Skeletal muscle cell (primary cell): ENCODE measurements at regions not wholly inside any gene's neighbourhood (a gene's known extent, or its start where the extent isn't known, plus 50 kb on each side); places are given as distances from the start of the nearest gene placed in this dataset.

ENCODE experiments used
- DNase-seq: peaks from one replicate; pipeline ENCODE4 v3.0.0-alpha.2; 2010; ENCODE audit warnings: low read depth
- H3K4me3 ChIP-seq: 2 replicates; pipeline ENCODE4 v1.5.1; 2011; ENCODE audit warnings: low read depth, mild to moderate bottlenecking, control low read depth, low read length, moderate library complexity

GRCh38 chr18:24763765-24764513 lies 303.5 kb downstream of the HRH4 start:
- DNase-seq = peak; percentile 64

DNA sequence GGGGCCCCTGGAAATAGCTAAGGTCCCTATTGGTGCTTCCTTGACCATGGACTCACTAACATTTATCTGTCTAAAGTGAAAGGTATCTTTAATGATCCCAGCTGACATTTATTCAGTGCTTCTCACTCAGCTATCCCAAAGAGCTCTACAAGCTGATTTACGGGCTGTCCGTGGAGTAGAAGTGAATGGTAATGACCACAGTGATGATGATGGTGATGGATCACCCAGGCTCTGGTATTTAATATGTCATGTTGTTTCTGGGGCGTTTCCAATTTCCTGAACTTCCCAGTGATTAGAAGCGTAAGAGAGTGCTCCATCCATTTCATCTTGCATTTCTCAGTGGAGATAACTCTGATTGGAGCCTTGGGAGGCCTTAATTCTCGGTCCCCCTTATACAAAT lies 304.3 kb downstream of the HRH4 start:
- DNase-seq = peak; percentile 26
- no peak overlapping the region for H3K4me3 ChIP-seq

More at GRCh38 chr18:24763765-24764513, 303.5 kb downstream of the HRH4 start:
- H3K4me3 ChIP-seq = no peak overlapping the region

DNA sequence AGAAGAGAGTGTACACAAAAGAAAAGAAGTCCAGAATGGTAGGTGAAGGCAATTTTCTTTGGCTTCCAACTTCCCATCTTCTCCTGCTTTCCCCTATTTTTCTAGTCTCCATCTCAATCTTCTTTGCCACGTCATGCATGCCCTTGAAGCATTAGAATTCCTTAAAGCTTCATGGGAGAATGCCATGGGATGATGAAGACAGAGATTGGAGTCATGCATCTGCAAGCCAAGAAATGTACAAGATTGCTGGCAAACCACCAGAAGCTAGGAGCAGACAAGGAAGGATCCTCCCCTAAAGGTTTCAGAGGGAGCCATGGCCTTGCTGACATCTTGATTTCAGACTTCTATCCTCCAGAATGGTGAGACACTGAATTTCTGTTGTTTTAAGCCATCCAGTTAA lies 305.9 kb downstream of the HRH4 start:
- peak; percentile 32 for DNase-seq

DNA sequence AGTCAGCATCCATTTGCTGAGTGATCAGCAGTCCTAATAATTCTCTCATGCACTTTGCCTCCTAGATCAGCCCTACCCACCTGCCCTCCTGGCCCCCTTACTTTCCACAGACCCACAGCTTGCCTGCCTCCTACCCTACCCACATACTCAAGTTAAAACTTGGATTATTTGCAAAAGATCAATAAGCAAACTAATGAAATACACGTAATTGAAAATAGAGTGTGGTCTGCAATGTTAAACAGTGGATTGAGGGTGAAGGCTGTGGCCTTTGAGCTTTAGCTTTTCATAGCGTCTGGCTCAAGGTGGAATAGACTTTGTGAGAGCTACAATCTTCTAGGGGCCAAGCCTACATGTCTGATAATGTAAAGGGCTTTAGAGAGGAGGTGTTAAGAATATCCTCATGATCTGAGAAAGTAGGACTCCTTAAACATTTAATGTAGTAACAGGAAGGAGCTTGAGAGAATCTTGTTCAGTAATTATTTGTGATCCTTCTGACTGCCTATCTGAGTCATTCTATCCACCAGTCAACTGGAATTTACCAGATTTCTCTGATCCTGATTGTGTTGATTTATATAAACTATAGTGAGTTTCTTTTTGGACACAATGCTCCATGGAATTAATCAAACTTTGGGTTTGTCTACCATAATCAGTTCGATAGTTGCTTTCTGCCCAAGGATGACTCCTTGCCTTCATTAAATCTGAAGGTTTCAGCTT lies 310.0 kb downstream of the HRH4 start:
- DNase-seq = no peak
- H3K4me3 ChIP-seq = no peak overlapping the region

More for the DNA sequence above, 305.9 kb downstream of the HRH4 start:
- H3K4me3 ChIP-seq = no peak overlapping the region

DNA sequence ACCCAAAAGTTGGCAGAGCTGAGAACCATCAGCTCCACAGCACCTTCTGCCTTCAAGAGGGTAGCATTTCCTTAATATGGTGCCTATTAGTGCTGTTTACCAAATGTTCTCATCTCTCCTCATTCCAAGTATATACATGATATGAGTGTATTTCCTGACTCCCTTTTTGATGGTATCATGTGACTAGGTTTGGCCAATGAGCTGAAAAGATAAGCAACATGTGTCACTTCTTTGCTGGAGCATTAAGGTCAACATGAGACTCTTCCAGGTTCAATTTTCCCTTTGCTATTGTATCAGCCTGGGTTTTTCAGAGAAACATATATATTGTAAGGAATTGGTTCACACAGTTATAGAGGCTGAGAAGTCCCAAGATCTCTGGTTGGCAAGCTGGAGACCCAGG lies 310.9 kb downstream of the HRH4 start:
- H3K4me3 ChIP-seq = no peak overlapping the region

GRCh38 chr18:24773101-24773500 lies 312.7 kb downstream of the HRH4 start:
- no peak overlapping the region for H3K4me3 ChIP-seq
- DNase-seq = no peak

More for the DNA sequence above, 310.9 kb downstream of the HRH4 start:
- no peak for DNase-seq

- DNase-seq = no peak
- H3K4me3 ChIP-seq = no peak overlapping the region
Observed at GRCh38 chr18:24776019-24776418, 315.6 kb downstream of the HRH4 start.

DNA sequence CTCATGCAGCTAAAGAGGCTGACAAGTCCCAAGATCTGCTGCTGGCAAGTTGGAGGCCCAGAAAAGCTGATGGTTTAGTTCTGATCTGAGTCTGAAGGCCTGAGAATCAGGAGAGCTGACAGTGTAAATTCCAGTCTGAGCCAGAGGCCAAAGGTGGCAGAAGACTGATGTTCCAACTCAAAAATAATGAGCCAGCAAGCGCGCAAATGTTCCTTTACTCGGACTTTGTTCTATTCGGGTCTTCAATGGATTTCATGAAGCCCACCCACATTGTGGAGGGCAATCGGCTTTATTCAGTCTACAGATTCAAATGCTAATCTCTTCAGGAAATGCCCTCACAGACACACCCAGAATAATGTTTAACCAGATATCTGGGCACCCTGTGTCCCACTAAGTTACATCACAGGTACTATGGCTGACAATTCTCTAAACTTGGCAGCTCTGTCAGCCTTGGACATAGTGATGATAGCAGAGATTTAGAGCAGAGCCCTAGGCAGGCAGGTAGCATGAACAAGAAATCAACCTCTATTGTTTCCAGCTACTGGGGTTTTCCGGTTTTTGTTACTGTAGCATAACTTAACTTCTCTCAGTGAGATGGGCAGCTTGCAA lies 318.5 kb downstream of the HRH4 start:
- DNase-seq = no peak
- H3K4me3 ChIP-seq = no peak overlapping the region

DNA sequence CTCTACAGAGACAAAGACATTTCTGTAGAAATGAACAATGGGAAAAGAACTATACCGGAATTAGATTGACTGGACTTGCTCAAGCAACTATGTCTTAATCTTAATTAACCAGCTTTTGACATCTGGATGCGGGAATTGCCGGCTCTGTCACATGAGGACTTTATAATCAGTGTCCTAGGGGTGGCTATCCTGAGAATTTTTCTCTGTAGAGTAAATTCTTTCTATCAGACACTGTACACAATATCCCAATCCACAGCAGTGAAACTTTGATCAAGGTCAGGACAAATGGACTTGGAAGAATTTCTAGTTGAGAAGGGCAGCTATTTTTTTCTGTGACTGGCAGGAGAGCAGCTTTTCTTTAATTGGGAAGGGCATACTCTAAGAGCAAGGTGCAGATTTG lies 322.1 kb downstream of the HRH4 start:
- no peak for DNase-seq
- H3K4me3 ChIP-seq = no peak overlapping the region

- no peak for DNase-seq
- H3K4me3 ChIP-seq = no peak overlapping the region
Observed at GRCh38 chr18:24785019-24785418, 324.6 kb downstream of the HRH4 start.

DNA sequence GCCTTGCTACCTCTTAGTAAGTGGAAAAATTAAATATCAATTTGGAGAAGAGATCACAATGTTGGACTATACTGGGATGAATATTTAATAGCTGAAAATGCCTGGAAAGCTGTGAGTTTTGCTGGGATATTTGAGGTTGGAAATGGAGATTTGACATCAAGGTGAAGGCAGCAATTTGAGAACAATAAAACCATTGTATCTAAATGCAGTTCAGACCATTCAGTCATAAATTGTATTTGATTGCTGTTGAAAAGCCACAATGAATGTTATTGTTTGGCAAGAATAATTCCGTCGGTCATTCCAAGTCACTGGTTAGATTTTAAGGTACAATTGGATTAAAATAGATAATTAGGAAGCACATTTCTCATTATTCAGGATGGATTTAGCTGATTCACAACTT lies 325.6 kb downstream of the HRH4 start:
- no peak for DNase-seq
- no peak overlapping the region for H3K4me3 ChIP-seq

GRCh38 chr18:24790347-24790746 lies 329.9 kb downstream of the HRH4 start:
- H3K4me3 ChIP-seq = no peak overlapping the region
- no peak for DNase-seq

GRCh38 chr18:24791751-24792545 lies 331.5 kb downstream of the HRH4 start:
- H3K4me3 ChIP-seq = no peak overlapping the region
- no peak for DNase-seq

DNA sequence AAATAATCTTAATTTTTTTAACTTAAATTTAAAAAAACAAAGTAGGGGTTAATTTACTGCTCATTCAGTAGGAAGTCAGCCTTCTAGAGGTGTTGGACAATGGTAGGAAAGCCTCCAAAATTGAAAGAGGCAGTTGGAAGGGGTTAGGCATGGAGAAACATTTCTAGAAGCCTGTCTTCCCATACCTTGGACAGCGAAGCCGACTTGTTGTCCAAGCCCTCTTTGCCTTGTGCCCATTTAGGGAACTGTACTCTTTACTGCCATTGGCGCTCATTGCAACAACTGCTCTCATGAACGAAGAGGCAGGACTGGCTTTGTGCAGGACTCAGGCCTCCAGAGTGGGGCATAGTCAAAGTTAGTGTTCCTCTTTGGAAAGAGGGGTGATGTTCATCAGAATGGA lies 333.3 kb downstream of the HRH4 start:
- H3K4me3 ChIP-seq = no peak overlapping the region
- DNase-seq = no peak

- no peak for DNase-seq
Observed at GRCh38 chr18:24795129-24795528, 334.7 kb downstream of the HRH4 start.

GRCh38 chr18:24797981-24798380 lies 337.5 kb downstream of the HRH4 start:
- no peak overlapping the region for H3K4me3 ChIP-seq
- no peak for DNase-seq

More at GRCh38 chr18:24795129-24795528, 334.7 kb downstream of the HRH4 start:
- H3K4me3 ChIP-seq = no peak overlapping the region

- DNase-seq = no peak
Observed at GRCh38 chr18:24799176-24799575, 338.7 kb downstream of the HRH4 start.

GRCh38 chr18:24799720-24800119 lies 339.3 kb downstream of the HRH4 start:
- no peak for DNase-seq
- no peak overlapping the region for H3K4me3 ChIP-seq

More at GRCh38 chr18:24799176-24799575, 338.7 kb downstream of the HRH4 start:
- no peak overlapping the region for H3K4me3 ChIP-seq

GRCh38 chr18:24801001-24801400 lies 340.6 kb downstream of the HRH4 start:
- no peak for DNase-seq
- H3K4me3 ChIP-seq = no peak overlapping the region

- no peak for DNase-seq
- no peak overlapping the region for H3K4me3 ChIP-seq
Observed at GRCh38 chr18:24802456-24802855, 342.0 kb downstream of the HRH4 start.
